HG03558 (cell line): ENCODE measurements at regions not wholly inside any gene's neighbourhood (a gene's known extent, or its start where the extent isn't known, plus 50 kb on each side); places are given as distances from the start of the nearest gene placed in this dataset.
"Not testable (repeated sequence)": the region's sequence is repeated elsewhere in the genome, so short reads cannot be mapped to it uniquely, and the experiment has no call there.

Source experiments
- ATAC-seq: cut with Tn5 transposase; IDR thresholded peaks from one replicate; pipeline ENCODE4 v1.9.1; 2021; ENCODE audit warnings: moderate number of reproducible peaks; ENCODE audit not compliant: unreplicated experiment; ENCODE audit errors: extremely low read depth

DNA sequence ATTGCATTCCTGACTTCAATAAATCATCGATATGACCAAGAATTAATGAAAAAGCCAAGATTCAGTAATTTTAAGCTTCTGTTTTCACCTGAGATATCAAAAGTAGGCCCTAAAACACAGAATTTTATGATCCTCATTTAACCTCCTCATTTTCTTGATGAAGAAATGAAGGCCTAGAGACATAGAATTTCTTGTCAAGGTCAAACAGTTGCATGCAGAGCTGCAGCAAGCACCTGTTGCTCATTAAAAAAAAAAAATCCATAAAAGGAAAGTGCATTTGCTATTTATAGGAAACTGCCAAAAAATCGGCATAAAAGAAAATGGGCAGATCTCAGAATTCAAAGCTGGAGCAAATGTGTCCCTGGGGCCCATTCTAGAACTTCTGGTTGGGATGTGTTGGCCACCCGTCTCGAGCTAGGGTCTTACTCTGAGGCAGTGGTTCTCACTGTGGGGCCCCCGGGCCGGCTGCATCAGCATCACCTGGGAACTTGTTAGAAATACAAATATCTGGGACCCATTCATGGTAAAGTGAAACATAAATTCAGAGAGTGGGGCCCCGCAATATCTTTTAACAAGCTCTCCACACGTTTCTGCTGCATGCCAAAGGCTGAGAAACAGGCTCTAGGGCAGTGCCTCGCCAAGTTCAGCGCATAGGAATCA lies 224.7 kb upstream of the UBL3 start:
- no peak for ATAC-seq

DNA sequence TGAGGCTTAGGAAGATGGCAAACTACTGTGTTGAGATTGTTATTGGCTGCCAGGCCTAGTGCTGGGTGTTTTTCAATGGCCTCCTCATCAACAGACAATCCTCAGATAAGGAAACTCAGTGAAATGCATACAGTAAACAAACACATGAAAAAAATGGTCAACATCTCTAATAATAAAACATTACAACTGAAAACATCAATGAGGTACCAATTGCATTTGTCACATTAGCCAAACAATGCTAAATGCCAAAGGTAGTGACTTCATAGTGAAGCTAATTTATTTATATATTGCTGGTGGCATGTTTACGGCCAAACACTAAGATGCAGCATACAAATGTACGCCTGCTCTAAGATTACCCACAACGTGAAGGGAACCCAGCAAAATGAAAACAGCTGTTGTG lies 224.0 kb upstream of the UBL3 start:
- no peak for ATAC-seq

DNA sequence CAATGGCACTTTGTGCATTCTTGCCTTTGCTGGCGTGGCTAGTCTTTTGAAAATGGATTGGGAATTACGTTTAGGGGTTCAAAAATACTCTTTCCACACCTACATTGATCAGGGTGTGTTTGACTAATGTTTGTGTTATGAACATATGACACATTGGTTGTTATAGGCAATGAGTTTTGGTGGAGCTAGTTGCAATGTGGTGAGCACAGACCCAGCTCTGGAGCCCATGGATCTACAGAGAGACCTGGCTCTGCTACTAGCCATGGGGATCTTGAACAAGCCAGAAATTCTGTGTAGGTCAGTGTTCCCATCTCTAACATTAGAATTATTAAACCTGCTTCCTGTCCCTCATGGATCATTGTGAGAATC lies 222.4 kb upstream of the UBL3 start:
- no peak for ATAC-seq

DNA sequence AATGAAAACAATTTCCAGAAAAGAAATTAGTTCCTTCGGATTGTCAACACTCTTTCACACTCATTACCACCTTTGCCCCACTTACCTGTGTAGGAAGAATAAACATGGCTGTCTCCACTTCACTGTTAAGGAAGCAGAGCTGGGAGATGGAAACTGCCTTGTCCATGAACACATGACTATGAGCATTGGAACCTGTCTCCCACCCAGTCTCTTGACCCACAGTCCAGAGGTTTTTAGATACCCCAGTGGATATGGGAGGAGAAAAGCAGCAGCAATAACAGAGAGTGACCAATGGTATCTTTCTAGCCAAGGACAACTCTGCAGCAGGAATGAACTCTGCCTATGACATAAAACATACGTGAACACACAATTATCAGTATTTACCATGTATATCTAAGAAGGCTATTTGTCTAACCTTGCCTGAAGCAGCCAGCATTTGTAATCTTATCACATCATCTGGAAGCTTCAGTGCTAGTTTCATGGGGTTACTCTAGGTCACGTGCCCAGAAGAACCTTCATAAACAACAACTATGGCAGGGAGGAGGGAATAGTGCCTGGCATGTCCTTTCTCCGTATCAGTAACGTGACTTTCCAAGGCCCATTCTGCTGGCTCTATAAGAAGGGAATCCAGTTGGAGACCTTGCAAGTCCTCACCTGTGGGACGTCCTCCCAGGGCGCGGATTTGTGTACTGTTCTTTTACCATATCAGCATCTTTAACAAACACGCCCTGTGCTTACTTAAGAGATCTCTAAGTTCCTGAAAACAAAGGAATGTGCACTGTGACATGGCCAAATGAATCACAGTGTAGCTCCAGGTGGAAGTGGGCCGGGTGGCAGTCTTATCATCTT lies 221.8 kb upstream of the UBL3 start:
- no peak for ATAC-seq

DNA sequence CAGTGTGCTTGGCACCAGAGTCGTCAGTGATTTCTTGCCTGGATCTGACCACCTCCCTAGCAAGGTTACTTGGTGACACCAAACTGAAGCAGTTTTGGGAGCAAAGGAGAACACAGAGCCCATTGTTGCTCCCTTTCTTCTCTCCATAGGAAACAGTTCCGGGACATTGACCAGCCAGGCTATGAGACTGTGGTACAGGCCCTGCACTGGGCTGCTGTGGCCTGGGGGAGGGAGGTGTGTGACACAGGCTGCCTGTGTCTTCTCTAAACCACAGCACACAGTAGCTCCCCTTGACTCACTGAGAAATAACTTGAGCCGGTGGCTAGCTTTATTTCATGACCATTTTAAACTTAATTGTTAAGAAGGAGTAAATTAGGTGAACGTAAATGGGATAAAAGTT lies 214.8 kb upstream of the UBL3 start:
- no peak for ATAC-seq

DNA sequence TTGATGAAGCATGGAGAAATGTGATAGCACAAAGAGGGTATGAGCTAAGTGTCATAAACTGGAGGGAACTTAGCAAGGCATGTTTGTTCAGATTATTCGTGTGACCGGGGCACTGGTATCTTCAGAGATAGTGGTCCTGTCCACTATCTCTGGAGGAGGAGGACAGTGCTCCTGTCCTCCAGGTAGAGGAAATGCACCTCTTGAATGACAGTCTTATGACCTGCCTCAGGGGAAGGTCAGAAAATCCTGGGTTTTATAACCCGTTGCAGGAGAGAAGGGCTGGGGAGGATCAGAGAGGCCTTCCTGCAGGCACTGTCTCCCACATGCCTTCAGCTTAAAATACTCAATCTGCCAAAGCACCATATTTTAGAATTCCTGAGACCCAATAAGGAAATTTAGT lies 213.5 kb upstream of the UBL3 start:
- ATAC-seq, result no peak

DNA sequence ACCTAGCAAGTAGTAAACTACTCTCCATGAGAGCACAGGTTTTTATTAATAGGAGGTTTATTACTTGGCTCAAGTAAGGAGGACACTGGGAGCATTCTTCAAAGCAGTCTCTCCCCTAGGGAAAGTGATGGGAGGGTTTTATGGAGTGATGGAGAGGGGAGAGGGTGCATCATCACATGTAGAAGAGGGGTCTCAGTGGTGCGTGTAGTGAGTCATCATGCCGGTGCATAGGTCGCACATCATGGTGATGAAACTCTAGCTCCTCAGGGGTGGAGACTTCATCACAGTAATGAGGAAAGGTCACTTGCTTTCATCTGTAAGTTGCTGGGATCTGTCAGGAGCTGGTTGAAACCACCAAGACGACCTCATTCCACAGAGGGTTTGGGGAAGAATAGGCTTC lies 210.8 kb upstream of the UBL3 start:
- no peak for ATAC-seq

DNA sequence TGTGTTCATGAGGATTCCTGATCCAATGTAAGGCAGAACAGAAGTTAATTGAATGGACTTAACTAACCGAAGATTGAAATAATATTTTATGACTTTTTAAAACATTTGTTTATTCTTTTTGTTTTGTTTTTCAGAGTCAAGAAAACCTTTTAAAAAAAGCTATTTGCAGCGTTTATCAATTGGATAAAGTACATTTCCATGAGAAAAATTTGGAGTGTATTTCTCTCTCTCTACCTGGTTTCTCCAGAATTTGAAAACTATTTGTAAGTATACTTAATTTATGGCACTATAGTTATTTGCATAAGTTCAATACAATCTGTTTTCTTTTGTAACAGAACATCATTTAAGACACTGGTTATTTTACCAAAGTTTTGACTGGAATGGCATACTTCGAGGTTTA lies 208.0 kb upstream of the UBL3 start:
- ATAC-seq, result no peak

DNA sequence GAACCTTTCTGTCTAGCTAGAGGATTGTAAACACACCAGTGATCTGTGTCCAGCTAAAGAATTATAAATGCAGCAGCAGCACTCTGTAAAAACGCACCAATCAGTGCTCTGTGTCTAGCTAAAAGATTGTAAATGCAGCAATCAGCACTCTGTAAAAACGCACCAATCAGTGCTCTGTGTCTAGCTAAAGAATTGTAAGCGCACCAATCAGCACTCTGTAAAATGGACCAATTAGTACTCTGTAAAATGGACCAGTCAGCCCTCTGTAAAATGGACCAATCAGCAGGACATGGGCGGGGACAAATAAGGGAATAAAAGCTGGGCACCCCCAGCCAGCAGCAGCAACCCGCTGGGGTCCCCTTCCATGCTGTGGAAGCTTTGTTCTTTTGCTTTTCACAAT lies 204.1 kb upstream of the UBL3 start:
- not testable (repeated sequence) for ATAC-seq

DNA sequence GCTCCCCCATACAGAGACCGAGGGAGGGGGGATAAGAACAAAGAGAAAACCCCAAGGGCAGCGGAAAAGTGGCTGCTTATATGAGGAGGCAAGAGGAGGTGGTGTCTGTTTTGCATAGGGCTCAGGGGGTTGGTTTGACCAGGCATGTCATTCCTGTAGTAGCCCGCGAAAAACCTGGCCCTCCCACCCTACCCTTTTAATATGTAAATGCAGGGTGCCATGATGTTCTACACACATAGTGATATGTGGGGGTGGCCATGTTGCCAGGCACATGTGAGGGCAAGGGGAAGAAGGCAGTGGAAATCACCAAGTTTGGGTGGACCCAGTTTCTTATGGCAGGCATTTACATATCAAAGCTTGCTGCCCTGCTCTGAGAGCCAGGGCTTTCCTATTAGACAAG lies 203.5 kb upstream of the UBL3 start:
- ATAC-seq, result no peak

DNA sequence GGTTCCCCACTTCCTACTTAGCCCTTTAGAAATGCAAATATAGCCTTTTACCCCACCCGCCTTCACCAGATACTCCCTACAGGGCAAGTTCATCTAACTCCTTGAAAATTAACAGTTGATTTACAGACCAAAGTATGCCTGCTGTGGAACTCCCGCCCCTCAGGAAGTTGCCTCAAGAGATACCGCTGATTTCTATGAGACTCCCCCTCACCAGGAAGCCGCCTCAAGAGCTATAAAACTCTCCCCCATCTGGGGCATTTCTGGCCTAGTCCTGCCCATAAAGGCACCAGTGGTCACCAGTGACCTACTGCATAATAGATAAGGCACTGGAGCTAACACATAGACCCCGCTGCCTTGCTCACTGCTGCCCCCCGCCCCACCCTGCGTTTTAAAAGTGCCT lies 201.7 kb upstream of the UBL3 start:
- ATAC-seq, result no peak

DNA sequence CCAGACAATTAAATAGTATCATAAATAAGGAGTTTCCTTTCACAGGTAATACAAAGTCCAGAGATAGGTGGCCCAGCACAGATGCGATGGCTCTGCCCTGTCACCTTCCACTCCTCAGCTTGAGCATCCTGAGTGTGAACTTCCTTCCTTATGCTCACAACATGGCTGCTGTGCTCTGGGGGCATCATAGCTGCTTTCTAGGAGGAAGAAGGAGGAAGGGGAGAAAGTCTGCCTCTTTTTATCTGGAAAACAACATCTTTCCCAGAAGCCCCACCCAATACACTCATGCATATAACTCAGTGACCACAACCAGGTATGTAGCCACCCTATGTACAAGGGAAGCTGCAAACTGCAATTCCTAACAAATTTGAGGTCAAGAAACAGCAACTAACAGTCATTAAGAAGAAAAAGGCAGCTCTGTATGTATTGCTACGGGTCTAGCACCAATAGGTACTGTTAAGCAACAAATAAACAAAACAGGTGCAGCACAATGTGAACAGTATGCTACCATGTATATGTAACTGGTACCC lies 201.2 kb upstream of the UBL3 start:
- no peak for ATAC-seq

DNA sequence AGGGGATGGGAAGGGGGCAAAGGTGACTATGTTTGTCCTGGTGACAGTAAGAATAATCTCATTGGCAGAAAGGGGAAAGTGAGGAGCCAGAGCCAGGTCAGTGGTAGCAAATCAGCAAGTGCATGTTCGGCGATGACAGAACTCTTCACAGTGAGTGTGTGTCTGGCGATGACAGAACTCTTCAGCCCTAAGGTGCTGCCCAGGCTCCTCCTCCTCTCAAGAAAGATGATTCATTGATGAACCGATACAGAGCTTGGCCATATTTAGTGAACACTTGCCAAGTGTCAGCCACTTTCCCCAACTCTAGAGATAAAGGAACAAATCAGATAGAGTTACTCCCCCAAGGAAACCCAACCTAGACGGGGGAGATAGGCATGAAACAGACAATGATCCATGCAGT lies 199.3 kb upstream of the UBL3 start:
- no peak for ATAC-seq

DNA sequence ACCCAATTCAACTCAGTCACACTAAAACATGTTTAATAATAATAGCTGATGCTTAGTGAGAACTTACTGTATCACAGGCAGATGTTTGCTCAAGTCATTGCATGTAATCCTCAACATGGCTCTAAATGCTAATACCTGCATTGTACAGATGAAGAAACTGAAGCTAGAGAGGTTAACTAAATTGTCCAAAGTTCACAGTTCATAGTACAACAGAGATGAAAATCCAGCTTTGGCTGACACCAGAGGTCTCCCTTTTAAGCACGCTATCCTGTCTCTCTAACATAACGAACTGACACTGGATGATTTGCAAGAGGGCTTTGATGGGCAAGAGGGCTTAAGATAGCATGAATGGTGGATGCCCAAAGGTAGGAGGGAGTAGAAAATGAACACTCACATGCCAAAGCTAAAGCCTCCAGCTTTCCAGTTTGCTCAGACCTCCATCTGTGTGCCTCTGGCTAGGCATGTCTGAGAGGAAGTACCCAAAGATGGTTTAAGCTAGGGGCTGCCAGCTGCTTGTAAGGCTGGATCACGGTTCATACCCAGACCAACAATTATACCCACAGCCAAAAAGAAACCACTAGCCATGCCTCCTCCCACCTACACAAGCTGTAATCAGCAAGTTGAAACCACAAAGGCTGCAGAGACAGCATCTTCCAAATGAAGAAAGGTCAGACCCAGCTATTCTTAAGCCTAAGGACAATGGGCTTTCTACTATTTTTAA lies 196.9 kb upstream of the UBL3 start:
- no peak for ATAC-seq

DNA sequence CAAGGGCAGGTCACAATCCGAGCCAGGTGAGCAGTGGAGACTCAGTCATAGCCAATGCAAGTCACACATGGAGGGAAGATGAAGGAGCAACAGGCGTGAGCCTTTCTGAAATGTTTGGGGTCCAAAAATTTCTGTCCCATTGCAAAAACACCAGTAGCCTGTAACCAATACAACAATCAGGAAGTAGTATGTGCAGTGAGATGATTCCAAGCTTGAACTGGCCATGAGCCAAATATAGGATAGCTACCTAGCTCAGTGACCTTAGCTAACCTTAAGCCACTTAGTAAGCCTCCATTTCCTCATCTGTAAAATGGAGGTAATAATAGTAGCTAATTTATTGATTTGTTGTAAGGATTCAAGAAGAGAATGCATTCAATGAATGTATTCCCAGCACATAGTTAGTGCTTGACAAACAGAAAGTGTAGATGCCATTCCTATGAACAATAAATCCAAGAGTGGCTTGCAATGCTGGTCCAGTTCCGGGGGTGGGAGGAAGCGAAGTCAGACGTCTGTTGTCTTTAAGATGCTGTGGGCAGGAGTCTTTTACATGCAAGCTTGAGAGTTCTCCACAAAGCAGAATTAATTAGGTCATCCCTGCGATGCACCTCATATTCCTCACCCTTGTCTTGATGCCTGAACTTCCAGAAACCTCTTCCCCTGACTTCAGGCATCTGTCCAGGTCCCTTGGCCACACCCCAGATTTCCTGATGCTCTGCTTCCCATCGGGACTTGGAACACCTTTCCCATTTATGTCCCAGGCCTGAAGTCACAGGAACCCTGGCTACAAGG lies 195.7 kb upstream of the UBL3 start:
- no peak for ATAC-seq

DNA sequence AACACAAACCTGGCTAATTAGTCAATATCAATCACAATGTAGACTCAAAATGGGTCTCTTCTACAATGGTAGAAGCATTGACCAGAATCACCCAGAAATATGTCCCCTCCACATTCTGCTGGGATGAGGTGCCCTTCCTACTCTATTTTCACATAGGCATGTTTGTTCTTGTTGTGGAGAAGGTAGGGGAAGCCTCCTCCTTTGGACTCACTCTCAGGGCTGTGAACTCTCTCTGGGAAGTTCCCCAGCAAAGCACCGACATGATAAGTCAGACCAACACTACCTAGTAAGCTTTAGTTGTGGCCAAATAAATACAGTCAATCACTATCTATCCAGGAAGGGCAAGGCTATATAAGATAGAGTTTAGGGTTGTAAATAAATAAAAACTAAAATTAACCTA lies 194.5 kb upstream of the UBL3 start:
- no peak for ATAC-seq

DNA sequence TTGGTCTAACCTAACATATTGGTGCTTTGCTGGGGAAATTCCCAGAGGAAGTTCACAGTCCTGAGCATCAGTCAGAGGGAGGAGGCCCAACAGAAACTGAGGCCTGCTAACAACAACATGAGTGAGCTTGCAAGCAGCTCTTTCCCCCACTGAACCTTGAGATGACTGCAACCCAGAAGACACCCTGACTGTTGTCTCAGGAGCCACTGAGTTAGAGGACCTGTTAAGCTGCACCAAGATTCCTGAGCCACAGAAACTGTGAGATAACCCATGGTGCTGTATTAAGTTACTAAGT lies 193.2 kb upstream of the UBL3 start:
- no peak for ATAC-seq

DNA sequence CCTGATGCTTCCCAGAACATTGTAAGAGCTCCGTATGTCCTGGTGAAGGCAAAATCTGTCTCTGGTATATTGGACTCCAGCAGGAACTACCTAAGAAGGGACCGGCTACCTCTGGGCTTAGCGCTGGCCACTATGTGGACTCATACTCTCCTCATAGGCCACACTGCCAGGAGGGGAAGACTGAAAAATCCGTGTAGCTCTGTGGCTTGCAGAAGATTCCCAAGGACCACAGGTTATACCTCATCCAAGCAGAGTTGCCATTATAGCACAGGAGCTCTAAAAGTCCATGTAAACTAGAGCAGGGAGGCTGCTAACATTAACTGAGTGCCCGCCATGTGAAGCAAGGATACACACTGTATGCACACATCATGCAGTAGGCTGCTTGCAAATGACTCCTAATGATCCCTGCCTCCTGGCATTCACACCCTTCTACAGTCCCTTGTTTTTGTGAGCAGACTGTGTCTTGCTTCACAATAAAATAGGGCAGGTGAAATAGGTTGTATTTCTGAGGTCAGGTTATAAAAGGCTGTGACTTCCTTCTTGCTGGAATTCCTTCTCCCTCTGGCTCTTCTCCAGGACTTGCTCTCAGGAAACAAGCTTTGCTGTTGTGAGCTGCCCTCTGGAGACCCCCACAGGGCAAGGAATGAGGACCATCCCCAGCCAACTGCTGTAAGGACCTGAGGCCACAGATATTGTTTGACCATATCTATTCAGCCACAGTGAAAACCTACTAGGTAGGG lies 192.6 kb upstream of the UBL3 start:
- ATAC-seq, result no peak

DNA sequence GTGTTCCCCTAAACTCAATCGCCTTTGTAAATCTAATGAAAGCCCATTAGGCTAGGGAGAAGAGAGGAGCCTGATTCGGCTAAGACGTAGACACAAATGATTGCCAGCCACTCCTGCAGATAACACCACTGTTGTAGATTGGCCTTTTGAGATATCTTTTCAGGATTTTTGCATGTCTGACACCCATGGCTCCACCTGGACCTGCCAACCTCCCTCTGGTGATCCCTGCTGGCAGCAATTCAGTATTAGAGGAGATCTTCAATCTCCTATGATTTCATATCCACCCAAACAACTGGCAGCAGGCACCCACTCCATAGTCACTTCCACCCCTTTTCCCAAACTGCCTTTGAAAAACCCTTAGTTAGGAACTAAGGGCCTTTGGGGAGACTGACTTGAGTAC lies 191.9 kb upstream of the UBL3 start:
- ATAC-seq, result no peak

DNA sequence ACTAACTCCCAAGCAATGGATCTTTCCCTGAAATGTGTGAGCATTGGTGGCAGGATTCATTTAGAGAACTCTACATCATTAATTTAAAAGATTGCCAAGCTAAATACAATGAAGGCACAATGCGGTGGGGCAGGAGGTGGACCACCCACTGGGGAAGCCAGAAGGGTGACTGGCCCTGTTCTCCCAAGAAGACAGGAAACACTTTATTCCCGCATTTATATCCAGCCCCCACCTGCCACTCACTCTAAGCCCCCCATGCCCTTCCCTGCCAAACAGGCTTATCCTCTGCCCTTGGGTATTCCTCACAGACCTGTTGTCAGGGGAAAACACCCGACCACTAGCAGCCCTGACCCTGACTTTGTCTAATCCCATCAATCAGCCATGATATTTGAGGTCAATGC lies 189.1 kb upstream of the UBL3 start:
- ATAC-seq, result no peak
